Loucy (cell line): ENCODE measurements at regions not wholly inside any gene's neighbourhood (a gene's known extent, or its start where the extent isn't known, plus 50 kb on each side); places are given as distances from the start of the nearest gene placed in this dataset.

Experiments used
- H2AFZ ChIP-seq: fragments of 200-600 bp; sonication (generic); 2 replicates; pipeline ENCODE4 v1.6.0; 2016; ENCODE audit warnings: antibody characterized with exemption, mild to moderate bottlenecking, low read length, moderate library complexity
- H3F3A ChIP-seq: fragments of 200-600 bp; 2 replicates; pipeline ENCODE4 v1.6.0; 2016; ENCODE audit warnings: antibody characterized with exemption, low read depth, mild to moderate bottlenecking
- H3K27me3 ChIP-seq: fragments of 200-600 bp; sonication (generic); 2 replicates; pipeline ENCODE4 v1.6.1; 2014; ENCODE audit warnings: low read length, mild to moderate bottlenecking; ENCODE audit not compliant: insufficient read depth, poor library complexity, severe bottlenecking
- H3K36me3 ChIP-seq: fragments of 200-600 bp; sonication (generic); 2 replicates; pipeline ENCODE4 v1.6.1; 2016; ENCODE audit warnings: low read length; ENCODE audit not compliant: insufficient read depth
- H3K4me1 ChIP-seq: fragments of 200-600 bp; sonication (generic); 2 replicates; pipeline ENCODE4 v1.5.1; 2014; ENCODE audit warnings: low read length, mild to moderate bottlenecking; ENCODE audit not compliant: insufficient read depth, poor library complexity, severe bottlenecking
- H3K4me2 ChIP-seq: fragments of 200-600 bp; sonication (generic); 2 replicates; pipeline ENCODE4 v1.6.0; 2014; ENCODE audit warnings: antibody characterized with exemption, low read length, low read depth, mild to moderate bottlenecking; ENCODE audit not compliant: poor library complexity, severe bottlenecking
- H3K4me3 ChIP-seq: fragments of 200-600 bp; sonication (generic); 2 replicates; pipeline ENCODE4 v1.5.1; 2014; ENCODE audit warnings: low read length, mild to moderate bottlenecking, mixed read lengths; ENCODE audit not compliant: poor library complexity, severe bottlenecking
- H3K79me2 ChIP-seq: fragments of 200-600 bp; sonication (generic); 2 replicates; pipeline ENCODE4 v1.6.1; 2014; ENCODE audit warnings: low read length; ENCODE audit not compliant: insufficient read depth
- H3K9ac ChIP-seq: fragments of 200-600 bp; sonication (generic); 2 replicates; pipeline ENCODE4 v1.6.0; 2014; ENCODE audit warnings: mild to moderate bottlenecking, low read depth, low read length, moderate library complexity; ENCODE audit not compliant: poor library complexity, severe bottlenecking
- H3K9me2 ChIP-seq: fragments of 200-600 bp; sonication (generic); replicated peaks from 2 replicates; pipeline ENCODE4 v1.6.1; 2016; ENCODE audit warnings: low read depth, low read length, mixed read lengths
- H3K9me3 ChIP-seq: fragments of 200-600 bp; sonication (generic); 2 replicates; pipeline ENCODE4 v1.6.1; 2014; ENCODE audit warnings: mild to moderate bottlenecking, antibody characterized with exemption, low read length, low read depth; ENCODE audit not compliant: insufficient read depth
- H4K20me1 ChIP-seq: fragments of 200-600 bp; sonication (generic); 2 replicates; pipeline ENCODE4 v1.6.0; 2014; ENCODE audit warnings: antibody characterized with exemption, low read length, mild to moderate bottlenecking; ENCODE audit not compliant: insufficient read depth, poor library complexity, severe bottlenecking
- EZH2phosphoT487 ChIP-seq: fragments of 200-600 bp; IDR thresholded peaks from 2 replicates; pipeline ENCODE4 v1.6.1; 2018; ENCODE audit warnings: antibody characterized with exemption, mild to moderate bottlenecking, moderate library complexity, borderline replicate concordance
- TF ChIP-seq, protein P1 (sequence below): fragments of 200-600 bp; sonication (generic); conservative IDR thresholded peaks from 2 replicates; pipeline ENCODE4 v1.5.1; 2014; ENCODE audit warnings: mild to moderate bottlenecking, antibody characterized with exemption, low read length

DNA sequence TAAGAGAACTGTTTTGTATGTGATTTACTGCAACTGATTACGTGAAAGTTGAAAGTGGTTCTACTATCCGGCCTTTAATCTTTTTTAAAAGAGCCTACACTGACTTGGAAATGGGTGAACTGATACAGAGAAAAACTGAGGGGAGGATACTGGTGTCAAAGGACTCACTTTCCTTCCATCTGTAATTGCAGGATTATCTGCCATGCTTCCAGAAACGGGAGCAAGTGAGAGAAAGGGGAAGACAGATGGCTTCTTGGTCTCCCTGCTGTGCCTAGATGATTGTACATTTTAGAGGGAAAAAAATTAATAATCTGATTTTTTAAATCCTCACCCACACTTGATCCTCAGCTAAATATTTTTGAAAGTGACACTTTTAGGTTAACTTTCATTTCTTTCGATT, 88.3 kb upstream of the GRID2 start:
- Histone ChIP-seq H3K9me2 (no peaks in the 10 kb centered on the region), H3K4me3 (no peak overlapping the region), H3K27me3 (no peaks in the 10 kb centered on the region), H3K4me2 (no peak overlapping the region), H3K79me2 (no peaks in the 10 kb centered on the region), H3K9ac (no peak overlapping the region), H3K4me1 (no peaks in the 10 kb centered on the region), H3K36me3 (no peaks in the 10 kb centered on the region), H3K9me3 (no peaks in the 10 kb centered on the region), H4K20me1 (no peaks in the 10 kb centered on the region), H2AFZ (no peak overlapping the region), H3F3A (no peaks in the 10 kb centered on the region)
- TF ChIP-seq, protein P1, sequence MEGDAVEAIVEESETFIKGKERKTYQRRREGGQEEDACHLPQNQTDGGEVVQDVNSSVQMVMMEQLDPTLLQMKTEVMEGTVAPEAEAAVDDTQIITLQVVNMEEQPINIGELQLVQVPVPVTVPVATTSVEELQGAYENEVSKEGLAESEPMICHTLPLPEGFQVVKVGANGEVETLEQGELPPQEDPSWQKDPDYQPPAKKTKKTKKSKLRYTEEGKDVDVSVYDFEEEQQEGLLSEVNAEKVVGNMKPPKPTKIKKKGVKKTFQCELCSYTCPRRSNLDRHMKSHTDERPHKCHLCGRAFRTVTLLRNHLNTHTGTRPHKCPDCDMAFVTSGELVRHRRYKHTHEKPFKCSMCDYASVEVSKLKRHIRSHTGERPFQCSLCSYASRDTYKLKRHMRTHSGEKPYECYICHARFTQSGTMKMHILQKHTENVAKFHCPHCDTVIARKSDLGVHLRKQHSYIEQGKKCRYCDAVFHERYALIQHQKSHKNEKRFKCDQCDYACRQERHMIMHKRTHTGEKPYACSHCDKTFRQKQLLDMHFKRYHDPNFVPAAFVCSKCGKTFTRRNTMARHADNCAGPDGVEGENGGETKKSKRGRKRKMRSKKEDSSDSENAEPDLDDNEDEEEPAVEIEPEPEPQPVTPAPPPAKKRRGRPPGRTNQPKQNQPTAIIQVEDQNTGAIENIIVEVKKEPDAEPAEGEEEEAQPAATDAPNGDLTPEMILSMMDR = no peak
- TF ChIP-seq EZH2phosphoT487 = no peak

GRCh38 chr4:92231511-92231910, 72.3 kb upstream of the GRID2 start:
- H3K9me3 ChIP-seq = no peaks in the 10 kb centered on the region
- no peaks in the 10 kb centered on the region for H3K4me1 ChIP-seq
- no peaks in the 10 kb centered on the region for H3K9me2 ChIP-seq
- H3K79me2 ChIP-seq = no peaks in the 10 kb centered on the region
- no peaks in the 10 kb centered on the region for H3F3A ChIP-seq
- no peak overlapping the region for H3K4me2 ChIP-seq
- no peaks in the 10 kb centered on the region for H3K27me3 ChIP-seq
- TF ChIP-seq EZH2phosphoT487 = no peak
- no peaks in the 10 kb centered on the region for H4K20me1 ChIP-seq
- H3K9ac ChIP-seq = no peak overlapping the region
- no peak overlapping the region for H3K4me3 ChIP-seq
- H3K36me3 ChIP-seq = no peaks in the 10 kb centered on the region
- H2AFZ ChIP-seq = no peak overlapping the region

DNA sequence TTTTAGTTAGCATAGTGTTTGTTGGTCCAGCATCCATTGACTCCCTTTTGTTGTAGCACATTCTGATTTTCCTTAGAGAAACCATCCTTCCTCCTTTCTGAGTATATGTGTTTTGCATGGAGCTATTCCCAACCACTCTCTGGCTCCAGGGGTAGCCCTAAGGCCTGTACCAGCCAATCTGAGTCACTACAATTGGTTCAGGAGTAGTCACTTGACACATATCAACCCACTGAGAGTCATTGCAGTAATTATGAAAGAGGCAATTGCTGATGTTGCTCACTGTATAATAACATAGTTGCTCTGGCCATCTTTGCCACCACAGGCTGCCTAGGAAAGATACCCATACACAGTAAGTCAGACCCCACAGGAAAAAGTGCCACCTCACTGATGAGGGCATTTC, 71.2 kb upstream of the GRID2 start:
- no peaks in the 10 kb centered on the region for H3K9me3 ChIP-seq
- no peak overlapping the region for H3K4me2 ChIP-seq
- H3K36me3 ChIP-seq = no peaks in the 10 kb centered on the region

More for the DNA sequence above, 71.2 kb upstream of the GRID2 start:
- H3K9me2 ChIP-seq = no peaks in the 10 kb centered on the region
- H3F3A ChIP-seq = no peaks in the 10 kb centered on the region
- H4K20me1 ChIP-seq = no peaks in the 10 kb centered on the region
- H2AFZ ChIP-seq = no peak overlapping the region
- TF ChIP-seq, protein P1 = no peak
- no peak for TF ChIP-seq EZH2phosphoT487
- H3K4me3 ChIP-seq = no peak overlapping the region
- no peaks in the 10 kb centered on the region for H3K4me1 ChIP-seq
- H3K79me2 ChIP-seq = no peaks in the 10 kb centered on the region
- no peak overlapping the region for H3K9ac ChIP-seq
- no peaks in the 10 kb centered on the region for H3K27me3 ChIP-seq
